ENCODE measurements at regions not wholly inside any gene's neighbourhood (a gene's known extent, or its start where the extent isn't known, plus 50 kb on each side); places are given as distances from the start of the nearest gene placed in this dataset.

- ChIA-PET CTCF (no interaction called here), POLR2A (no interaction called here)
- DNase-seq (no peak), ATAC-seq (replicated peaks in 1 of 4) (no peak)
- no peak overlapping the region for H3K27ac Mint-ChIP-seq
- peaks cover 0 to 3% of the 10 kb centered on the region in 2 donors for H3K27me3 Mint-ChIP-seq
- peaks cover 7 to 14% (median 12%) of the 10 kb centered on the region in 3 donors for H3K4me1 Mint-ChIP-seq
- H3K4me3 Mint-ChIP-seq: no peak overlapping the region
- H3K36me3 ChIP-seq (ENCODE audit: control insufficient read depth in 2 of 2, extremely low read depth in 1 of 2, insufficient read depth in 1 of 2, low read length in 1 of 2): no peaks in the 10 kb centered on the region
- H3K36me3 Mint-ChIP-seq: no peaks in the 10 kb centered on the region
- H3K9me3 ChIP-seq: no peaks in the 10 kb centered on the region
- H3K4me1 ChIP-seq (ENCODE audit: control insufficient read depth in 1 of 2, extremely low read depth in 1 of 2, insufficient read depth in 2 of 2, low read length in 2 of 2): peaks cover 0 to 2% of the 10 kb centered on the region in 2 experiments
- no peak overlapping the region for H3K4me3 ChIP-seq (ENCODE audit: control insufficient read depth in 1 of 2, extremely low read depth in 1 of 2, low read length in 1 of 2)
- H3K27ac ChIP-seq (ENCODE audit: low read length): no peak overlapping the region
- H3K27me3 ChIP-seq (replicated peaks in 1 of 2; ENCODE audit: control insufficient read depth in 2 of 2, extremely low read depth in 1 of 2, insufficient read depth in 2 of 2, low read length in 1 of 2): no peaks in the 10 kb centered on the region
- WGBS (ENCODE audit: insufficient coverage): no CpG with 5 or more reads among the region's 1 CpG
- peaks cover 0 to 8% (median 0%) of the 10 kb centered on the region in 3 donors for H3K9me3 Mint-ChIP-seq
Observed at GRCh38 chr3:107946700-107947099, 144.1 kb downstream of the CD47 start.

- ChIA-PET CTCF (interaction anchor here in 1 of 2 donors (0.8 kb wide), 1 partner anchor 30 kb away, joined by 3 read pairs; no protein-coding TSS in a partner anchor), POLR2A (no interaction called here)
- no peaks in the 10 kb centered on the region for H3K27me3 ChIP-seq (replicated peaks in 1 of 2; ENCODE audit: control insufficient read depth in 2 of 2, extremely low read depth in 1 of 2, insufficient read depth in 2 of 2, low read length in 1 of 2)
- no peak overlapping the region for H3K27ac ChIP-seq (ENCODE audit: low read length)
- H3K4me3 ChIP-seq (ENCODE audit: control insufficient read depth in 1 of 2, extremely low read depth in 1 of 2, low read length in 1 of 2): no peak overlapping the region
- Mint-ChIP-seq H3K4me3 (no peak overlapping the region), H3K36me3 (no peaks in the 10 kb centered on the region), H3K27me3 (peaks cover 0 to 3% of the 10 kb centered on the region in 2 donors), H3K27ac (no peak overlapping the region), H3K4me1 (peaks cover 7 to 17% (median 16%) of the 10 kb centered on the region in 3 donors), H3K9me3 (peaks cover 0 to 8% (median 0%) of the 10 kb centered on the region in 3 donors)
- ATAC-seq (replicated peaks in 1 of 4) (no peak), DNase-seq (no peak)
- H3K4me1 ChIP-seq (ENCODE audit: control insufficient read depth in 1 of 2, extremely low read depth in 1 of 2, insufficient read depth in 2 of 2, low read length in 2 of 2): peaks cover 0 to 2% of the 10 kb centered on the region in 2 experiments
- no peaks in the 10 kb centered on the region for H3K36me3 ChIP-seq (ENCODE audit: control insufficient read depth in 2 of 2, extremely low read depth in 1 of 2, insufficient read depth in 1 of 2, low read length in 1 of 2)
- WGBS (ENCODE audit: insufficient coverage): no CpG with 5 or more reads among the region's 1 CpG
- no peaks in the 10 kb centered on the region for H3K9me3 ChIP-seq
Observed at GRCh38 chr3:107945417-107946094, 145.3 kb downstream of the CD47 start.

- ATAC-seq (replicated peaks in 1 of 4) (no peak), DNase-seq (no peak)
- Histone ChIP-seq H3K4me3 (ENCODE audit: control insufficient read depth in 1 of 2, extremely low read depth in 1 of 2, low read length in 1 of 2) (no peak overlapping the region), H3K27me3 (replicated peaks in 1 of 2; ENCODE audit: control insufficient read depth in 2 of 2, extremely low read depth in 1 of 2, insufficient read depth in 2 of 2, low read length in 1 of 2) (no peaks in the 10 kb centered on the region), H3K36me3 (ENCODE audit: control insufficient read depth in 2 of 2, extremely low read depth in 1 of 2, insufficient read depth in 1 of 2, low read length in 1 of 2) (no peaks in the 10 kb centered on the region), H3K27ac (ENCODE audit: low read length) (no peak overlapping the region), H3K9me3 (no peaks in the 10 kb centered on the region), H3K4me1 (ENCODE audit: control insufficient read depth in 1 of 2, extremely low read depth in 1 of 2, insufficient read depth in 2 of 2, low read length in 2 of 2) (peaks cover 0 to 2% of the 10 kb centered on the region in 2 experiments)
- Mint-ChIP-seq H3K4me1 (peaks cover 7 to 17% (median 16%) of the 10 kb centered on the region in 3 donors), H3K36me3 (no peaks in the 10 kb centered on the region), H3K27me3 (peaks cover 0 to 3% of the 10 kb centered on the region in 2 donors), H3K4me3 (no peak overlapping the region), H3K27ac (no peak overlapping the region), H3K9me3 (peaks cover 0 to 8% (median 0%) of the 10 kb centered on the region in 3 donors)
- POLR2A ChIA-PET: interaction anchor here in 1 of 2 donors (0.6 kb wide), 1 partner anchor 968 kb away, joined by 3 read pairs; no protein-coding TSS in a partner anchor
- CTCF ChIA-PET: interaction anchor here in 1 of 2 donors (0.5 to 0.7 kb wide), 2 partner anchors 35 to 321 kb away, joined by 4 to 13 read pairs; no protein-coding TSS in a partner anchor
- WGBS (ENCODE audit: insufficient coverage): 94% methylated on average over 2 of the region's 5 CpGs
Observed at GRCh38 chr3:107943786-107944523, 146.9 kb downstream of the CD47 start.

GRCh38 chr3:107942951-107943749, 147.7 kb downstream of the CD47 start:
- no peak overlapping the region for H3K27ac ChIP-seq (ENCODE audit: low read length)
- Mint-ChIP-seq H3K4me3 (no peak overlapping the region), H3K27me3 (peaks cover 0 to 3% of the 10 kb centered on the region in 2 donors), H3K4me1 (peaks cover 9 to 19% (median 16%) of the 10 kb centered on the region in 3 donors), H3K27ac (no peak overlapping the region), H3K9me3 (peaks cover 0 to 8% (median 0%) of the 10 kb centered on the region in 3 donors), H3K36me3 (no peaks in the 10 kb centered on the region)
- H3K36me3 ChIP-seq (ENCODE audit: control insufficient read depth in 2 of 2, extremely low read depth in 1 of 2, insufficient read depth in 1 of 2, low read length in 1 of 2): no peaks in the 10 kb centered on the region
- no peak for ATAC-seq (replicated peaks in 1 of 4)
- no peaks in the 10 kb centered on the region for H3K27me3 ChIP-seq (replicated peaks in 1 of 2; ENCODE audit: control insufficient read depth in 2 of 2, extremely low read depth in 1 of 2, insufficient read depth in 2 of 2, low read length in 1 of 2)
- no peak for DNase-seq
- no peak overlapping the region for H3K4me3 ChIP-seq (ENCODE audit: control insufficient read depth in 1 of 2, extremely low read depth in 1 of 2, low read length in 1 of 2)
- ChIA-PET POLR2A (no interaction called here), CTCF (interaction anchor here in 1 of 2 donors (0.7 kb wide), 1 partner anchor 36 kb away, joined by 4 read pairs; no protein-coding TSS in a partner anchor)
- H3K4me1 ChIP-seq (ENCODE audit: control insufficient read depth in 1 of 2, extremely low read depth in 1 of 2, insufficient read depth in 2 of 2, low read length in 2 of 2): peaks cover 0 to 2% of the 10 kb centered on the region in 2 experiments
- no CpG with 5 or more reads among the region's 5 CpGs for WGBS (ENCODE audit: insufficient coverage)
- H3K9me3 ChIP-seq: no peaks in the 10 kb centered on the region

- H3K36me3 Mint-ChIP-seq: no peaks in the 10 kb centered on the region
- peak in 1 of 35 experiments; percentile 22 for DNase-seq
Observed at GRCh38 chr3:107942244-107942643, 148.6 kb downstream of the CD47 start.

More at GRCh38 chr3:107942244-107942643, 148.6 kb downstream of the CD47 start:
- H3K4me3 ChIP-seq (ENCODE audit: control insufficient read depth in 1 of 2, extremely low read depth in 1 of 2, low read length in 1 of 2): no peak overlapping the region
- Mint-ChIP-seq H3K27me3 (no peaks in the 10 kb centered on the region), H3K4me1 (peaks cover 12 to 21% (median 16%) of the 10 kb centered on the region in 3 donors), H3K9me3 (peaks cover 0 to 4% (median 0%) of the 10 kb centered on the region in 3 donors), H3K27ac (peak overlapping the region; percentile 69 to 71), H3K4me3 (no peak overlapping the region)
- peaks cover 0 to 2% of the 10 kb centered on the region in 2 experiments for H3K4me1 ChIP-seq (ENCODE audit: control insufficient read depth in 1 of 2, extremely low read depth in 1 of 2, insufficient read depth in 2 of 2, low read length in 2 of 2)
- ChIA-PET CTCF (no interaction called here), POLR2A (no interaction called here)
- H3K27me3 ChIP-seq (replicated peaks in 1 of 2; ENCODE audit: control insufficient read depth in 2 of 2, extremely low read depth in 1 of 2, insufficient read depth in 2 of 2, low read length in 1 of 2): no peaks in the 10 kb centered on the region
- H3K27ac ChIP-seq (ENCODE audit: low read length): no peak overlapping the region
- H3K9me3 ChIP-seq: no peaks in the 10 kb centered on the region
- WGBS (ENCODE audit: insufficient coverage): no CpG with 5 or more reads among the region's 6 CpGs
- peak; percentile 52 to 79 (median 62) for ATAC-seq (replicated peaks in 1 of 4)
- no peaks in the 10 kb centered on the region for H3K36me3 ChIP-seq (ENCODE audit: control insufficient read depth in 2 of 2, extremely low read depth in 1 of 2, insufficient read depth in 1 of 2, low read length in 1 of 2)
